NCI-H524 treated with DMSO at 0.1 percent for 48 hours (cell line): ENCODE measurements at regions not wholly inside any gene's neighbourhood (a gene's known extent, or its start where the extent isn't known, plus 50 kb on each side); places are given as distances from the start of the nearest gene placed in this dataset.

Source experiments
- DNase-seq: peaks from one replicate; lab custom pipeline; 2025; lab: John Stamatoyannopoulos, UW

- no peak for DNase-seq
These were observed 142.0 kb downstream of the PTPN20 start for GRCh38 chr10:47053081-47053798.

GRCh38 chr10:47054974-47055373 lies 143.7 kb downstream of the PTPN20 start:
- DNase-seq = no peak

GRCh38 chr10:47055386-47056246 lies 144.4 kb downstream of the PTPN20 start:
- DNase-seq = no peak

GRCh38 chr10:47056247-47056510 lies 145.0 kb downstream of the PTPN20 start:
- DNase-seq = no peak

GRCh38 chr10:47057471-47057870 lies 146.2 kb downstream of the PTPN20 start:
- DNase-seq = no peak

- no peak for DNase-seq
These were observed 146.9 kb downstream of the PTPN20 start for GRCh38 chr10:47058032-47058702.

GRCh38 chr10:47058961-47059391 lies 147.7 kb downstream of the PTPN20 start:
- DNase-seq = no peak

- no peak for DNase-seq
These were observed 148.5 kb downstream of the PTPN20 start for GRCh38 chr10:47059606-47060311.

GRCh38 chr10:47060356-47060755 lies 149.1 kb downstream of the PTPN20 start:
- no peak for DNase-seq

- no peak for DNase-seq
These were observed 149.8 kb downstream of the PTPN20 start for GRCh38 chr10:47060993-47061500.

GRCh38 chr10:47061776-47062175 lies 150.5 kb downstream of the PTPN20 start:
- DNase-seq = no peak

- DNase-seq = no peak
These were observed 151.4 kb downstream of the PTPN20 start for GRCh38 chr10:47062441-47063200.

- DNase-seq = no peak
These were observed 152.6 kb downstream of the PTPN20 start for GRCh38 chr10:47063858-47064257.

- no peak for DNase-seq
These were observed 154.7 kb downstream of the PTPN20 start for GRCh38 chr10:47065903-47066302.

- DNase-seq = no peak
These were observed 157.0 kb downstream of the PTPN20 start for GRCh38 chr10:47067949-47068940.

GRCh38 chr10:47070541-47070940 lies 159.3 kb downstream of the PTPN20 start:
- DNase-seq = no peak

GRCh38 chr10:47071891-47072290 lies 160.7 kb downstream of the PTPN20 start:
- DNase-seq = no peak

- DNase-seq = no peak
These were observed 162.7 kb downstream of the PTPN20 start for GRCh38 chr10:47073967-47074366.

- no peak for DNase-seq
These were observed 165.7 kb downstream of the PTPN20 start for GRCh38 chr10:47076949-47077361.

GRCh38 chr10:47077386-47077785 lies 166.2 kb downstream of the PTPN20 start:
- no peak for DNase-seq
